GM12874 (cell line): ENCODE measurements at regions not wholly inside any gene's neighbourhood (a gene's known extent, or its start where the extent isn't known, plus 50 kb on each side); places are given as distances from the start of the nearest gene placed in this dataset.

Experiments
- TF ChIP-seq, protein P1 (sequence below): IDR thresholded peaks from 2 replicates; pipeline ENCODE4 v1.5.1; 2011; ENCODE audit warnings: low read depth, mild to moderate bottlenecking, control low read depth, low read length, moderate library complexity; ENCODE audit not compliant: insufficient read depth

GRCh38 chr1:190616235-190616634 is 138.6 kb upstream of the BRINP3 start:
- TF ChIP-seq, protein P1, sequence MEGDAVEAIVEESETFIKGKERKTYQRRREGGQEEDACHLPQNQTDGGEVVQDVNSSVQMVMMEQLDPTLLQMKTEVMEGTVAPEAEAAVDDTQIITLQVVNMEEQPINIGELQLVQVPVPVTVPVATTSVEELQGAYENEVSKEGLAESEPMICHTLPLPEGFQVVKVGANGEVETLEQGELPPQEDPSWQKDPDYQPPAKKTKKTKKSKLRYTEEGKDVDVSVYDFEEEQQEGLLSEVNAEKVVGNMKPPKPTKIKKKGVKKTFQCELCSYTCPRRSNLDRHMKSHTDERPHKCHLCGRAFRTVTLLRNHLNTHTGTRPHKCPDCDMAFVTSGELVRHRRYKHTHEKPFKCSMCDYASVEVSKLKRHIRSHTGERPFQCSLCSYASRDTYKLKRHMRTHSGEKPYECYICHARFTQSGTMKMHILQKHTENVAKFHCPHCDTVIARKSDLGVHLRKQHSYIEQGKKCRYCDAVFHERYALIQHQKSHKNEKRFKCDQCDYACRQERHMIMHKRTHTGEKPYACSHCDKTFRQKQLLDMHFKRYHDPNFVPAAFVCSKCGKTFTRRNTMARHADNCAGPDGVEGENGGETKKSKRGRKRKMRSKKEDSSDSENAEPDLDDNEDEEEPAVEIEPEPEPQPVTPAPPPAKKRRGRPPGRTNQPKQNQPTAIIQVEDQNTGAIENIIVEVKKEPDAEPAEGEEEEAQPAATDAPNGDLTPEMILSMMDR, result no peak

GRCh38 chr1:190619724-190620123 is 142.1 kb upstream of the BRINP3 start:
- TF ChIP-seq, protein P1, result no peak

DNA sequence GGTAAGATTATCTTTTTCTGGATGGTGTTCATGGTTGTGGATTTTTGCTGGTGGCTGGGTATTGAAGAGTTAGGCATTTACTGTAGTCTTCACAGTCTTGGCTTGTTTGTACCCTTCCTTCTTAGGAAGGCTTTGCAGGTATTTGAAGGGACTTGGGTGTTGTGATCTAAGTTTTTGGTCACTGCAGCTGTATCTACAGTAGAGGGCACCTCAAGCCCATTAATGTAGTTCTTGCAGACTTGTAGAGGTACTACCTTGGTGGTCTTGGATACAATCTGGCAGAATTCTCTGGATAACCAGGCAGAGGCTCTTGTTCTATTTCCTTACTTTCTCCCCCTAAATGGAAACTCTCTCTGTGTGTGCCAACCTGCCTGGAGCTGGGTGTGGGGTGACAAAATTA is 155.8 kb upstream of the BRINP3 start:
- TF ChIP-seq, protein P1, result no peak

GRCh38 chr1:190634134-190634533 is 156.5 kb upstream of the BRINP3 start:
- TF ChIP-seq, protein P1, result no peak

DNA sequence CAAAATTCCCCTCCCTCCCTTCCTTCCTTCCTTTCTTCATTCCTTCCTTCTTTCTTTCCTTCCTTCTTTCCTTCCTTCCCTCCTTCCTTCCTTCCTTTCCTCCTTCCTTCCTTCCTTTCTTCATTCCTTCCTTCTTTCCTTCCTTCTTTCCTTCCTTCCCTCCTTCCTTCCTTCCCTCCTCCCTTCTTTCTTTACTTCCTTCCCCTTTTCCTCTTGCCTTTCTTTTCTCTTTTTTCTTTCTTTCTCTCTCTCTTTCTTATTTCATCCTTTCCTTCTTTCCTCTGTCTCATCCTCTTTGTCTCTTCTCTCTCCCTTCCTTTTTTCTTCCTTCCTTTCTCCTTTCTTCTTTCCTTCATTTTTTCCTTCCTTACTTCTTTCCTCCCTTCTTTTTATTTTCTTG is 171.9 kb upstream of the BRINP3 start:
- TF ChIP-seq, protein P1, result no peak

DNA sequence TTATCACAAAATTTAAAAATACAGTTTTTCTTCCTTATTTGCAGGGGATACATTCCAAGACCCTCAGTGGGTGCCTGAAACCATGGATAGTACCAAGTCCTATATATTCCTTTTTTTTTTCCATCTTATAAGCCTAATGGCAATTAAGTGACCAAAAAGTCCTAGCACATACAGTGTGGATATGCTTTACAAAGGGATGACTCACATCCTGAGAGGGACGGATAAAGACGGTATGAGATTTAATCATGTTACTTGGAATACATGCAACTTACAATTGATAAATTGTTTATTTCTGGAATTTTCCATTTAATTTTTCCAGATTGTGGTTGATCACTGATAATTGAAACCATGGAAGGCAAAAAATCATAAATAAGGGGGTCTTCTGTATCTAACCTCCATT is 181.2 kb upstream of the BRINP3 start:
- TF ChIP-seq, protein P1, result no peak

DNA sequence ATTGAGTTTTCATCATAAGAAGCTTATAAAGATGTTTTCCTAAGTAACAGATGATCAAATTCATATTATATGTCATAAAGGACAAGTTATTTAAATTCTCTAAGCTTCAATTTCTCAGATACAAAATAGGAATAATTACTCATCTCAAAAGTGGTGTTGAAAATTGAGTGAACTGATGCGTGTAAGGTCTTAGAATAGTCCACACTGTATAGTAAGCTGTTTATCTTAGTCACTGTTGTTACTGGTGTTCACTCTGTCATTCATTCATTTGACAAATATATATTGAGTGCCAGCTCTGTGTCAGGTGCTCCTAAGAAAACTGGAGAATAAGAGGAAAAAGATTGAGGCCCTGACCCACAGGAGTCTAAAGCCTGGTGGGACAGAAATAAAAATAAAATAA is 186.3 kb upstream of the BRINP3 start:
- TF ChIP-seq, protein P1, result no peak

GRCh38 chr1:190665045-190665444 is 187.4 kb upstream of the BRINP3 start:
- TF ChIP-seq, protein P1, result no peak
